K562 (cell line): ENCODE measurements at regions not wholly inside any gene's neighbourhood (a gene's known extent, or its start where the extent isn't known, plus 50 kb on each side); places are given as distances from the start of the nearest gene placed in this dataset.

Experiments
- EZH2 ChIP-seq: IDR thresholded peaks from 2 replicates; pipeline ENCODE4 v1.6.1; 2012; ENCODE audit warnings: low read depth, mild to moderate bottlenecking, inconsistent platforms, low read length, borderline replicate concordance
- MYC ChIP-seq, 2 experiments: fragments of 250-450 bp in 1 of 2; sonication (Bioruptor Pico) in 1 of 2; IDR thresholded peaks; 2 replicates each; pipeline versions ENCODE4 v1.5.1 to v1.6.1; 2012 to 2021; ENCODE audit warnings: low read depth in 2 of 2, borderline replicate concordance in 1 of 2, improper control_type of control experiment in 1 of 2, low read length in 1 of 2, mild to moderate bottlenecking in 1 of 2, moderate library complexity in 1 of 2
- ZBTB1 ChIP-seq: sonication (generic); formaldehyde crosslinking; IDR thresholded peaks from 2 replicates; pipeline ENCODE4 v1.8.1; 2023; ENCODE audit warnings: missing genetic modification reagents, low read depth, mild to moderate bottlenecking, borderline replicate concordance
- ZNF224 ChIP-seq: sonication (generic); formaldehyde crosslinking; IDR thresholded peaks from 2 replicates; pipeline ENCODE4 v1.8.0; 2022; ENCODE audit warnings: mild to moderate bottlenecking, missing genetic modification reagents

DNA sequence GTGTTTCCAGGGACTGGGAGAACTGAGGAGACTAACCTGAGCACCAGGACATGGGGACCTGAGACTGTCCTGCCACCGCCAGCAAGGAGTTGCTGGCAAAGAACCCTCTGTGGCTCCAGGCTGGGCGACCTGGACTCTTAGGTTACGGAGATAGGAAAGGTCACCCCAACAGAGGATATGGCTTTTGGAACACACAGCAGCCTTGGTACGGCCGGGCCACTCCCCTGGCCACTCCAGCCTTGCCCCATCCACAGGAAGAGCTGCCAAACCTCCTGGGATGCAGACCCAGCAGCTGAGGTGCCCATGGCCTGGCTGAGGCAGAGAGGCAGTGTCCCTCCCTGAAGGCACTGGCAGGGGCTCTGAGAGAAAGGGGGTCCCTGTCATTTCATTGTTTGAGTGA is 137.8 kb downstream of the OAT start:
- no peak for TF ChIP-seq ZNF224 (CRISPR knock-in tag)
- TF ChIP-seq MYC (IDR thresholded peaks at IDR 0.05; ENCODE audit: low read depth, low read length), result no peak
- no peak for TF ChIP-seq MYC (CRISPR knock-in tag; IDR thresholded peaks at IDR 0.05; ENCODE audit: borderline replicate concordance, low read depth)
- no peak for TF ChIP-seq ZBTB1 (CRISPR knock-in tag)
- TF ChIP-seq EZH2, result no peak
